Osteoblast (primary cell): ENCODE measurements at regions not wholly inside any gene's neighbourhood (a gene's known extent, or its start where the extent isn't known, plus 50 kb on each side); places are given as distances from the start of the nearest gene placed in this dataset.

Experiments used
- DNase-seq: peaks from one replicate; pipeline ENCODE4 v3.0.0; 2011; ENCODE audit warnings: low spot score, mixed read lengths; ENCODE audit not compliant: insufficient read length; ENCODE audit errors: missing footprints
- H2AFZ ChIP-seq: 2 replicates; pipeline ENCODE4 v1.6.0; 2011; ENCODE audit warnings: mild to moderate bottlenecking, low read length
- H3K27ac ChIP-seq: 2 replicates; pipeline ENCODE4 v1.5.1; 2011; ENCODE audit warnings: mild to moderate bottlenecking, low read depth, low read length, moderate library complexity
- H3K27me3 ChIP-seq: 2 replicates; pipeline ENCODE4 v1.6.0; 2012; ENCODE audit warnings: mild to moderate bottlenecking, control low read depth, inconsistent platforms, low read length, moderate library complexity; ENCODE audit not compliant: insufficient read depth
- H3K36me3 ChIP-seq: 2 replicates; pipeline ENCODE4 v1.5.1; 2011; ENCODE audit warnings: mild to moderate bottlenecking, low read length, control low read depth, moderate library complexity; ENCODE audit not compliant: insufficient read depth
- H3K4me1 ChIP-seq: 2 replicates; pipeline ENCODE4 v1.5.1; 2011; ENCODE audit warnings: mild to moderate bottlenecking, low read length, control low read depth, moderate library complexity; ENCODE audit not compliant: insufficient read depth
- H3K4me2 ChIP-seq: 2 replicates; pipeline ENCODE4 v1.6.0; 2011; ENCODE audit warnings: mild to moderate bottlenecking, low read length; ENCODE audit not compliant: insufficient read depth
- H3K4me3 ChIP-seq: fragments of 200-600 bp; sonication (generic); 3 replicates; pipeline ENCODE4 v1.5.1; 2012; ENCODE audit warnings: mild to moderate bottlenecking, low read length, inconsistent platforms; ENCODE audit not compliant: insufficient read depth
- H3K79me2 ChIP-seq: 2 replicates; pipeline ENCODE4 v1.6.0; 2012; ENCODE audit warnings: mild to moderate bottlenecking, low read length, control low read depth, inconsistent platforms; ENCODE audit not compliant: insufficient read depth
- H3K9me3 ChIP-seq: 2 replicates; pipeline ENCODE4 v1.5.1; 2011; ENCODE audit warnings: low read depth, low read length, control low read depth
- H4K20me1 ChIP-seq: 2 replicates; pipeline ENCODE4 v1.6.0; 2012; ENCODE audit warnings: mild to moderate bottlenecking, low read length, control low read depth; ENCODE audit not compliant: insufficient read depth
- CTCF ChIP-seq: IDR thresholded peaks from 2 replicates; pipeline ENCODE4 v1.5.1; 2011; ENCODE audit warnings: mild to moderate bottlenecking, low read depth, low read length, moderate library complexity; ENCODE audit errors: extremely low read depth

- H3K4me2 ChIP-seq = no peak overlapping the region
- TF ChIP-seq CTCF = peak; percentile 41
Observed at GRCh38 chrX:78886550-78886949, 58.6 kb upstream of the P2RY10 start.

More at GRCh38 chrX:78886550-78886949, 58.6 kb upstream of the P2RY10 start:
- Histone ChIP-seq H4K20me1 (no peaks in the 10 kb centered on the region), H2AFZ (no peak overlapping the region), H3K27ac (no peak overlapping the region), H3K9me3 (no peaks in the 10 kb centered on the region), H3K4me1 (no peaks in the 10 kb centered on the region), H3K36me3 (no peaks in the 10 kb centered on the region), H3K79me2 (no peaks in the 10 kb centered on the region), H3K4me3 (no peak overlapping the region), H3K27me3 (no peaks in the 10 kb centered on the region)
- DNase-seq = no peak
